ENCODE measurements at regions not wholly inside any gene's neighbourhood (a gene's known extent, or its start where the extent isn't known, plus 50 kb on each side); places are given as distances from the start of the nearest gene placed in this dataset.

DNA sequence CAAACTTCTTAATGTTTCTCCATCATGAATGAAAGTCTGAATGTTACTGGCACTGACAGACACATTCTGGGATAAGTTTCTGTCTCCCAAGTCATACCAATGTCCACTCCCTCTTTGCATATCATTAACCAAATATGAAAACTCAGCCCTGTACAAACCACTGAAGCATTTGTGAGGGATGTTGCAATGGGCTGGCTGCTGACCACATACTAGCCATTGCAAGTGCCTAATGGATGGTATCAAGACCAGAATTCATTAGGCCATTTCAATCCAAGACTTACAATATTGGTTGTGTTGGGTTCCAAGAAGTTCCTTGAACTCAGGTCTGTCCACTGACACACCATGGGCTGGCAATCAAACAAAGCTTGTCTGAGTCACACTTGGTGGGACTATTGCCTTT lies 73.8 kb downstream of the CBLN2 start:
- CTCF ChIA-PET, result no interaction called here
- Histone ChIP-seq H3K9me3 (ENCODE audit: low read depth, low read length, poor library complexity, severe bottlenecking) (no peaks in the 10 kb centered on the region), H3K27ac (ENCODE audit: low read depth, low read length, poor library complexity, severe bottlenecking) (no peak overlapping the region), H3K4me1 (ENCODE audit: insufficient read depth, low read length, poor library complexity, severe bottlenecking) (no peaks in the 10 kb centered on the region), H3K27me3 (replicated peaks; ENCODE audit: insufficient read depth, low read depth, low read length, poor library complexity) (no peaks in the 10 kb centered on the region), H3K36me3 (ENCODE audit: insufficient read depth, low read length, poor library complexity, severe bottlenecking) (no peaks in the 10 kb centered on the region), H3K4me3 (ENCODE audit: low read depth, low read length, poor library complexity, severe bottlenecking) (no peak overlapping the region)
- no peak for DNase-seq (ENCODE audit: low spot score)
- BruUV-seq (replicated peaks), result no TSS peak
- intact Hi-C loops (cut with micrococcal nuclease; ENCODE audit: unreplicated experiment), result no loop called here
- TF ChIP-seq EZH2 (IDR thresholded peaks at IDR 0.05; ENCODE audit: borderline replicate concordance, low read depth, low read length, poor library complexity, severe bottlenecking), result no peak
- TF ChIP-seq, protein P1, sequence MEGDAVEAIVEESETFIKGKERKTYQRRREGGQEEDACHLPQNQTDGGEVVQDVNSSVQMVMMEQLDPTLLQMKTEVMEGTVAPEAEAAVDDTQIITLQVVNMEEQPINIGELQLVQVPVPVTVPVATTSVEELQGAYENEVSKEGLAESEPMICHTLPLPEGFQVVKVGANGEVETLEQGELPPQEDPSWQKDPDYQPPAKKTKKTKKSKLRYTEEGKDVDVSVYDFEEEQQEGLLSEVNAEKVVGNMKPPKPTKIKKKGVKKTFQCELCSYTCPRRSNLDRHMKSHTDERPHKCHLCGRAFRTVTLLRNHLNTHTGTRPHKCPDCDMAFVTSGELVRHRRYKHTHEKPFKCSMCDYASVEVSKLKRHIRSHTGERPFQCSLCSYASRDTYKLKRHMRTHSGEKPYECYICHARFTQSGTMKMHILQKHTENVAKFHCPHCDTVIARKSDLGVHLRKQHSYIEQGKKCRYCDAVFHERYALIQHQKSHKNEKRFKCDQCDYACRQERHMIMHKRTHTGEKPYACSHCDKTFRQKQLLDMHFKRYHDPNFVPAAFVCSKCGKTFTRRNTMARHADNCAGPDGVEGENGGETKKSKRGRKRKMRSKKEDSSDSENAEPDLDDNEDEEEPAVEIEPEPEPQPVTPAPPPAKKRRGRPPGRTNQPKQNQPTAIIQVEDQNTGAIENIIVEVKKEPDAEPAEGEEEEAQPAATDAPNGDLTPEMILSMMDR (conservative IDR thresholded peaks at IDR 0.05; ENCODE audit: low read depth, low read length), result no peak
- POLR2A ChIA-PET (ENCODE audit: low non-redundant PET), result no interaction called here

- no TSS peak for BruUV-seq (replicated peaks)
- intact Hi-C loops (cut with micrococcal nuclease; ENCODE audit: unreplicated experiment), result no loop called here
- TF ChIP-seq EZH2 (IDR thresholded peaks at IDR 0.05; ENCODE audit: borderline replicate concordance, low read depth, low read length, poor library complexity, severe bottlenecking), result no peak
- TF ChIP-seq, protein P1 (conservative IDR thresholded peaks at IDR 0.05; ENCODE audit: low read depth, low read length), result no peak
- H3K4me3 ChIP-seq (ENCODE audit: low read depth, low read length, poor library complexity, severe bottlenecking), result no peak overlapping the region
- no peaks in the 10 kb centered on the region for H3K4me1 ChIP-seq (ENCODE audit: insufficient read depth, low read length, poor library complexity, severe bottlenecking)
- no peaks in the 10 kb centered on the region for H3K9me3 ChIP-seq (ENCODE audit: low read depth, low read length, poor library complexity, severe bottlenecking)
- POLR2A ChIA-PET (ENCODE audit: low non-redundant PET), result no interaction called here
- H3K27me3 ChIP-seq (replicated peaks; ENCODE audit: insufficient read depth, low read depth, low read length, poor library complexity), result no peaks in the 10 kb centered on the region
- no peak overlapping the region for H3K27ac ChIP-seq (ENCODE audit: low read depth, low read length, poor library complexity, severe bottlenecking)
- CTCF ChIA-PET, result no interaction called here
- no peak for DNase-seq (ENCODE audit: low spot score)
- H3K36me3 ChIP-seq (ENCODE audit: insufficient read depth, low read length, poor library complexity, severe bottlenecking), result no peaks in the 10 kb centered on the region
Measured at GRCh38 chr18:72468021-72468710, 76.0 kb downstream of the CBLN2 start.

DNA sequence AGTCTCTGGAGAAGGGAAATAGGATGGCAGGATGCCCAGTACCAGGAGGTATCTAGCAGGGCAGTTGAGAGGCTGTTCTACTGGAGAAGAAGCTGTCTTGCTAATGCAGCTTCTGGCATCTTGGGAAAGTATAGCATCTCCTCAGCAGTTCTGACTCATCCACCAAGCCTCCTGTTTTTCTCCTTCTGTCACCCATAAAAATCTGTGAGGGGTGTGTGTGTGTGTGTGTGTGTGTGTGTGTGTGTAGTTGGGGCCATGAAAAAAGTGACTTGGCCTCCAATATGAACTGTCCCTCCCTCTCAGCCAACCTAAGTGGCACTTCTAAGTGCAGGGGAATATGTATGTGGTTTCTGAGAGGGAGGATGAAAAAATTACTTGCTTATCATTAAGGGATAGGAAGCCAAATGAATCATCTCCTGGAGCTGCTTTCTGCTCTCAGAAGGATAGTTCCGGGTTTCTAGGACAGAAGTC lies 83.9 kb downstream of the CBLN2 start:
- H3K27me3 ChIP-seq (replicated peaks; ENCODE audit: insufficient read depth, low read depth, low read length, poor library complexity), result no peaks in the 10 kb centered on the region
- intact Hi-C loops (cut with micrococcal nuclease; ENCODE audit: unreplicated experiment), result no loop called here
- no peak for DNase-seq (ENCODE audit: low spot score)
- H3K9me3 ChIP-seq (ENCODE audit: low read depth, low read length, poor library complexity, severe bottlenecking), result no peaks in the 10 kb centered on the region
- ChIA-PET CTCF (no interaction called here), POLR2A (ENCODE audit: low non-redundant PET) (no interaction called here)
- H3K4me3 ChIP-seq (ENCODE audit: low read depth, low read length, poor library complexity, severe bottlenecking), result no peak overlapping the region
- no peaks in the 10 kb centered on the region for H3K4me1 ChIP-seq (ENCODE audit: insufficient read depth, low read length, poor library complexity, severe bottlenecking)
- TF ChIP-seq, protein P1 (conservative IDR thresholded peaks at IDR 0.05; ENCODE audit: low read depth, low read length), result no peak
- no peak for TF ChIP-seq EZH2 (IDR thresholded peaks at IDR 0.05; ENCODE audit: borderline replicate concordance, low read depth, low read length, poor library complexity, severe bottlenecking)
- no peak overlapping the region for H3K27ac ChIP-seq (ENCODE audit: low read depth, low read length, poor library complexity, severe bottlenecking)
- no TSS peak for BruUV-seq (replicated peaks)
- H3K36me3 ChIP-seq (ENCODE audit: insufficient read depth, low read length, poor library complexity, severe bottlenecking), result no peaks in the 10 kb centered on the region

Measured in A673 (cell line).